Superior temporal gyrus (tissue), 1 donor: ENCODE measurements at regions not wholly inside any gene's neighbourhood (a gene's known extent, or its start where the extent isn't known, plus 50 kb on each side); places are given as distances from the start of the nearest gene placed in this dataset.
"Not testable (repeated sequence)": the region's sequence is repeated elsewhere in the genome, so short reads cannot be mapped to it uniquely, and the experiment has no call there.

Experiments
- DNase-seq: peaks from one replicate; pipeline ENCODE4 v3.0.0-alpha.2; 2016; ENCODE audit errors: extremely low spot score

- not testable (repeated sequence) for DNase-seq
These were observed 131.4 kb downstream of the MFAP3L start for GRCh38 chr4:169894767-169895166.

DNA sequence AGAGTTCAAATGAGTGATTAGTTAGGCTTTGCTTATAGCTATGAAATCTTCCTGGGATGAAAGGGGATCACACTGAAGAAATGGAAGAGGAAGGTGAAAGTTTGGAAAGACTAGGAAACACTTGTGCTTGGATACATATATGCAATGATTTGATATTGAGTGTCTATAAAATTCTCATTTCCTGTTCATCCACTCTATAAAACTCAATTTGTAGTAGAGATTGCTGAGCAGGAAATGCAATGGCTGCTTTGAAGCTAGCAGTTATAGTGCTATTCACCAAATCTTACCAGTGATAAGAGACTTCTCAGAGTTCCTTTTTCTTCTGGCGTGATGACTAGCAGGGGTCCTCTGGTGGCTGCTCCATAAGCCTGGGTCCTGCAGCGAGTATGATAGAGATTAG, 128.1 kb upstream of the HPF1 start:
- DNase-seq, result no peak

DNA sequence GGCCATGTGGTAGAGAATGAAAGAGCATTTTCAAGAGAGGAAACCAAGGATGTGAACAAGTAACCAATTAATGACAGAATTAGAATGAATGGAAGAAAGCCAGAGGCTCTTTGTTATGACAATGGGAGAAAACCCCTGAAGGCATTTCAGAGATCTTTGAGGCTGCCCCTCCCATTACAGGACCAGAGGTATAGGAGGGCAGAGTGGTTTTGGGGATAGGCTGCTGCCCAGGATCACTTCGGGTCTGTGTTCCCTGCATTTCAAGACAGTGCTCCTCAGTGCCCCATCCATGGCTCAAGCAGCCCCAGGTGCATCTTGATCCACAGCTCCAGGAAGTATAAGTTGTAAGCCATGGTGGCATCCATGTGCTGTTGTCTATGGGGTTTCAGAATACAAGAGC, 124.0 kb upstream of the HPF1 start:
- no peak for DNase-seq

GRCh38 chr4:169870507-169870906, 112.8 kb upstream of the HPF1 start:
- peak; percentile 42 for DNase-seq

- no peak for DNase-seq
These were observed 111.7 kb upstream of the HPF1 start for GRCh38 chr4:169869490-169869889.

DNA sequence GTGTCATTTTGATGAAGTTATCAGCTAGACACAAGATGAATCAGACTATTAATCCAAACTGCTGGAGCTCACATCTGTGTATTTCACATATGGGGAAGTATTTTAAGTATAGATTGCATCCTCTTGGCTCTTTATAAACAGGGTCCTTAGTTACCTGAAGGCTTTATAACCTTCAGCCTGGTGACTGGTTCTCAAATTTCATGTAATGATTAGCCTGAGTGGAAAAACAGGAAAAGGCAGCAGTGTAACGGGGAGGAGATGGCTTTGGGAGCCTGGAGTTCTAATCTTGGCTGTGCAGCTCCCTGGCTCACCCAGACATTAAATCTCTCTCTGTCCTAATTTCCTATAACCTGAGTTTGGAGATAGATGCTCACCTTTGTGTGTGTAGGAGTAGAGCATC, 103.8 kb upstream of the HPF1 start:
- no peak for DNase-seq

DNA sequence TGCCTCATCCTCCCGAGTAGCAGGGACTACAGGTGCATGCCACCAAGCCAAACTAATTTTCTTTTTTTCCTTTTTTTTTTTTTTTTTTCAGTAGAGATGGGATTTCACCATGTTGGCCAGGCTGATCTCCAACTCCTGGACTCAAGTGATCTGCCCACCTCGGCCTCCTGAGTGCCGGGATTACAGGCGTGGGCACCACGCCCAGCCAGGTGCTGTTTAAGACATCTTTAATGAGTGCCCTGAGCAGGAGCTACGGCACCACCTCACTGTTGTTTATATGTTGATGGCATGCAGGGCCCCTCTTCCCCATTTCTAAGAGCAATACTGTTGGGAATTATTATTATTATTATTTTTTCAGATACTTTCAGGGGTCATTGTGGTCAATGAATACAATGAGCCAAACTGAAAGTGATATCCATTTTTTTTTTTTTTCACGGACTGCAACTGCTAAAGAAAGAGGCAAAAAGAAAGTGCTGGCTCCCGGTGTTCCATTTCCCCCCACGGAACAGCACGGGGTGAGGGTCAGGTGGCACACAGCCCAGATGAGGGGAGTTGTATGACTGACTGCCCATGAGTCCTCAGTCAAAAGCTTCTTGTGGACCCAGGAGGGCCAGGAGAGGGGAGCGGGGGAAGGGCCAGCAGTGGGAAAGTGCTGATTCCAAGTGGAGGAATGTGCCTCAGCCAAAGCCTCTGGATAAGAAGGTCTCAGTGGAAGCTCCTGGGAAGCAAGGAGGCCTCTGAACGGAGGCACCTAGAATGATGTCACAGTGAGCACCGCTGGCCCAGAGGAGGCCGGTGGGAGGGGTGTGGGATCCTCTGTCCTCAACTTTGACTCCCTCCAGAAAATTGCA, 101.8 kb upstream of the HPF1 start:
- no peak for DNase-seq

DNA sequence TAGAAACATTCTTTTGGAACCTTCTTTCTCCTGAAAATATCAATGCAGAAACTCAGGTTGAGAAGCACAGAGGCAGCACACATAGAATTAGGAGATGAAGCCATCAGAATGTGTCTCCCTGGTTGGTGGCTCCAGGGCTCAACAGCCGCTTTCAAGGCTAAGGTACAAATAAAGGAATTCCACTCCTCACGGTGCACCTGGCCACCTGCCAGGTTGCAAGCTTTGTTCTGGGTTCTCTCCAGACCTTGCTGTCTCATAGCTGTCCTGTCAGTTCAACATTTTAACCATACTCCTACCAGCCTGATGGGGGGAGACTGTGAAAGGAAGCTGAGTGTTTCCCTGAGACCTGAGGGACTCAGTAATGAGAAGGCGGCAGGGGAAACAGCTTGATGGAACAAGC, 96.3 kb upstream of the HPF1 start:
- no peak for DNase-seq

- DNase-seq, result no peak
These were observed 94.7 kb upstream of the HPF1 start for GRCh38 chr4:169852481-169852880.

DNA sequence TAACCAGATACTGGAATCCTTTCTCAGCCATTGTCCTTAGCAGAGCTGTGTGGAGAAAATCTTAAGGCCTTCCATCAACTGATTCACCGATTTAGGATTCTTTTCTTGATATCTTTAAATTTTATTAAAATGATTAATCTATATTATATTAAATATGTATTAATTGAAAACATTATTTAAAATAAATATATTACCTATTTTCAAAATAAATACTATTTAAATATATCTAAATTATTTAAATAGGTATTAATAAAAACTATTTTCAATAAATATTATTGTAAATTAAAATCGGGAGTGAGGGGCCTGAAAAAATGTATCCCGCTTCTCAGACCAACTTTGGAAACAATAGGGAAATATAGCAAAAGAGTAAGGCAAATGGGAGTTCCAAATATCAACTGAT, 94.0 kb upstream of the HPF1 start:
- no peak for DNase-seq

- no peak for DNase-seq
These were observed 91.7 kb upstream of the HPF1 start for GRCh38 chr4:169849456-169849855.

DNA sequence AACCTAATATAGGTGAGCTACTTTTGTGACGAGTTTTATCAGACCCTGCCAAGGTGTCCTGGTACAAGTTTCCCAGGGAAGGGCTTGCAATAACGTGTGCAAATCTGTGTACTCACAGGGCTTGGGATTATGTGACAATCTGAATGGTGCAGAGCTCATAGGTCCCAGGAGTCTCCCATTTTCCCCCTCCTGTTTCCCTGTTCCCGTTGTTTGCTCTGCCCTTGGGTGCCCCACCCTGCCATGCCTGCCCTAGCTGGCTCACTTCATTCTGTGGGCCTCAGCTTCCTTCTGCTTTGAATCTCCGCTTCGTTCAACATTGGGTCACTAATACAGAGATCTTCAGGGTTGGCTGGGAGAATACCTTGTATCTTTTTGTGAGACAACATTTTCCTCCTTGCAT, 90.3 kb upstream of the HPF1 start:
- no peak for DNase-seq

DNA sequence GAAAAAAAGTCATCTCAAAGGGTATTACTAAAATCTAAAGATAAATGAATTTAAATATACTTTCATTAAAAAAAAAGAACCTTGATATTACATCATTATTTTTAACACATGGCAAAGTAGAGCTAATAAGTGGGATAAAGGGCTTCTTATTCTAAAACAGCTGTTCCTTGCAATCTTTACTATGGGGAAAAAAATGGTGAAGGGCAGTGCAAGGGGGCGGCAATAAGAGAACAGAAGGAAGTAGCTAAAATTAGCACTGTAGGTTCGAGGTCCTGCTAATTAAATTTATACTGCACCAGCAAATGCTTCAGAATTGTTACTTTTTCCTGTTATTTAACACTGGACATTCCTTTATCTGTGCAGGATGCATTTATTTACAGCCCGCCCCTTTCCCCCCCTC, 89.4 kb upstream of the HPF1 start:
- no peak for DNase-seq

DNA sequence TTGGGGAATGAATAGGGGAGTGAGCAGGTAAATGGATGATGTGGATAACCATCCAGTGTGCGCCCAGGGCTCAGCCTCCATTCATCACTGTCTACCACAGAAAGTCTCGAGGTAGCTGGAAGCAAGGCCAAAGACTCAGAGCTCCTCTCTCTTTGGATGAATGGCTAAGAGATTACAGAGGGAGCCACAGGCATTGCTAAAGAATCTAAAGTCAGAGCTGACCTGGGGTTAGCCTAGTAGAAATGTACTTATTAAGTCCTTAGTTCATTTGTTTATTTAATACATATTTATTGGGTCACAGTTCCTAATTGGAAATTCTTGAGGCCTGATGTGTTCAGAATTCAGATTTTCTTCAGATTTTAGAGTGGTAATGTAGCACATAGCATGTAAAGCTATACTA, 88.7 kb upstream of the HPF1 start:
- DNase-seq, result no peak

GRCh38 chr4:169841776-169842175, 84.0 kb upstream of the HPF1 start:
- DNase-seq, result no peak

DNA sequence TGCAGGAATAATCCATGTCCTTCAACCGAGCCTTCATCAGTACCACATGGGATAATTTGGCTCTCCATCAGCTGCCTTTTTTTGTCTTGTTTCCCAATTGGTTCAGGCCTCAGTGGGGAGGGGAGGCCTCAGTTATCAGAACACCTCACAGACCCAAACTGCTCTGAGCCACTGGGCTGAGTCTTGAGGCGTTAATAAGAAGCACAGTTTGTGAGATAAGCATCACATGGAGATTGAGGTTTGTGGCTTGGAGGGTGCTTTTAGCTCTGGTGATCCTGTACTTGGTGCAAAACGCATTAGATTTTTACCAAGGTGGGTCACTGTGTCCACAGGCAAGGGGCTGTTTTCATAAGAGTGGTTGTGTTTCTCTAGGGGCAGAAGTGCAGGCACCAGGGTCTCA, 82.8 kb upstream of the HPF1 start:
- DNase-seq, result no peak

- not testable (repeated sequence) for DNase-seq
These were observed 70.6 kb upstream of the HPF1 start for GRCh38 chr4:169828329-169828728.

- DNase-seq, result no peak
These were observed 69.0 kb upstream of the HPF1 start for GRCh38 chr4:169826634-169827187.

GRCh38 chr4:169823685-169824084, 65.9 kb upstream of the HPF1 start:
- no peak for DNase-seq

DNA sequence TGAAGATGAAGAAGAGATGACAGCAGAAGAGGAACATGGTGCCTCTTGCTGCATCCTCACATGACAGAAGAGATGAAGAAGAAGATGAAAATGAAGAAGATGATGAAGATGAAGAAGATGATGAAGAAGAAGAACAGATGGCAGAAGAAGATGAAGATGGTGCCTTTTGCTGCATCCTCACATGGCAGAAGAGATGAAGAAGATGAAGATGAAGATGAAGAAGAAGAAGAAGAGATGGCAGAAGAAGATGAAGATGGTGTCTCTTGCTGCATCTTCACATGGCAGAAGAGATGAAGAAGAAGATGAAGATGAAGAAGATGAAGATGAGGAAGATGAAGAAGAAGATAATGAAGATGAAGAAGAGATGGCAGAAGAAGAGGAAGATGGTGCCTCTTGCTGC, 63.7 kb upstream of the HPF1 start:
- DNase-seq, result no peak

GRCh38 chr4:169818063-169818679, 60.4 kb upstream of the HPF1 start:
- DNase-seq, result no peak

GRCh38 chr4:169815606-169816005, 57.9 kb upstream of the HPF1 start:
- no peak for DNase-seq

DNA sequence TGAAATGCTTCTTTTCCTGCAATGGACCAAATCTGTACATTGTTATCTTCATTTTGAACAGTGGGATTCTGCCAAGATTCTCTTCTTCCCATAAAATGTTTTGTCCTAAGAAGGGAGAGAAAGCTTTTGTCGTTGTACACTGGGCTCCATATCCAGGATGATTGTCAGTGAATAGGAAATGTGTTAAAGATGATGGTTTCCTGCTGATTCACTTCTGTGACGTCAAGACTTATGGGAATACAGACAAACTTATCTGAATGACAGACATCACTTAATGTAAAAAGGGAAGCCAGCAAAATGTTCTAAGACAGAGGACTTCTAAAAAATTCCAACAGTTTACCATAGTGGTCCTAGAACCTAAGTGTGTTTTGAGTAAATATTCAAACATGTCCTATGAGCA, 53.7 kb upstream of the HPF1 start:
- no peak for DNase-seq
